Hematopoietic multipotent progenitor cell treated with erythropoietin and hydrocortisone succinate and interleukin-3 and kit ligand, for 17 days (in vitro differentiated cells): ENCODE measurements at regions not wholly inside any gene's neighbourhood (a gene's known extent, or its start where the extent isn't known, plus 50 kb on each side); places are given as distances from the start of the nearest gene placed in this dataset.

Source experiments
- DNase-seq: peaks from one replicate; pipeline ENCODE4 v3.0.0-alpha.2; 2015; ENCODE audit warnings: low spot score

DNA sequence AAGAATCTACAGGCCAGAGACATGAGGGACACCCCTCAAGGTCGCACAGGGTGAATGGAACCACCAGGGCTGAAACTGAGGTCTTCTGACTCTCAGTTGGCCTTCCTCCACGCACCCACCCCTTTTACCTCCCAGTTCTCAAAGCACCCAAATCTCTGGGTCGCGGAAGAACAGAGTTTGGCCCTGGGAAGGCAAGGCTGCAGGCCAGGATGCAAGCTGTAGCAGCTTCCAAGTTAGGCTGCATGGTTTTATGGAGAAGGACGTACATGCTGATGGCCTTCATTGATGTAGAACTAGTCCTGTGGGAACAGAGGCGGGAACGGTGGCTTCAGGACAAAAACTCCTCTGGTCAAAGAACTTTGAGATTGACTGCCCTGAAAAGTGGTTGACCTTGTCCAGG is 143.5 kb upstream of the B3GAT1 start:
- DNase-seq = no peak

DNA sequence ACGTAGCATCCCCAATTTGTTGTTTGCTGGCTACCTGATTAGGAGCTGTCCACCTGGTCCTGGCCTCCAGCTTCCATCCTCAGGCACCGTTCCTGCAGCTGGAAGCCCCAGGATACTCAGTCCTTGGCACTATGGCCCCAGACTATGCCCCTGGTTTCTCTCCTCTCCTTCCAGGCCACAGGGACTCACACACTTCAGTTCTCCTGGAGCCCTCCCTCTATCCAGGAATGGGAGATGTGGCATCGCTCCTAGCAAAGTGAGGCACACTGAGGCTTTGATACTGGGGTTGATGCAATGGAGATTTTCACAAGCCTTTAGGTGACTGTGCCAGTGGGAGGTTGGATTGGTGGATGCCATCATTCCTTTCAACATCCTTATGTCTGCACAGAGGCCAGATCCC is 142.8 kb upstream of the B3GAT1 start:
- no peak for DNase-seq

DNA sequence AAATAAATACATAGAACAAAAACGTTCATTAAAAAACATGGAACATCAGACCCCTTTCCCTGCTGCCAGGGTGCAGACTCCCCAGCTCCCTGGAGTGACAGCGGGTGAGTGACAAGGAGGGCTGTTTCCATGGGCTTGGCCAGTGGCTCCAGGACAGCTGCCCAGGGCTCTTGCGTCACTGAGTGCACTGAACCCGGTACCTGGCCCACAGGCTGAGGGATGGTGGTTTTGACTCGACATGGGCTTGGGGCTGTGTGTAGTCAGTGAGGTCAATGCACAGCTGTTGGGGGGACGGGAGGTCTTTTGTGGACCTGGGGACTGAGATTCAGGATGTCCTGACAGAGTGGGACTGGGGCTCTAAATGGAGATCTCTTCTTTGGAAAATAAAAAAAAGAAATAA is 142.1 kb upstream of the B3GAT1 start:
- DNase-seq = no peak

DNA sequence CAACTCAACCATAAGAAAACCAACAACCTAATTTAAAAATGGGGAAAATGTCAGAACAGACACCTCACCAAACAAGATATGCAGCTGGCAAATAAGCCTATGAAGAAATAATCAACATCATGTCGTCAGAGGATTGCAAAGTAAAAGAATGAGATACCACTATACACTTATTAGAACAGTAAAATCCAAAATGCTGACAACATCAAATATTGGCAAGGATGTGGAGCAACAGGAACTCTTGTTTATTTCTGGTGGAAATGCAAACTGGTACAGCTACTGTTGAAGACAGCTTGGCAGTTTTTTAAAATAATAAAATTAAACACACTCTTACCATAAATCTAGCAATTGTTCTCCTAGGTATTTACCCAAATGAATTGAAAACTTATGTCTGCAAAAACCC is 140.7 kb upstream of the B3GAT1 start:
- DNase-seq = no peak

DNA sequence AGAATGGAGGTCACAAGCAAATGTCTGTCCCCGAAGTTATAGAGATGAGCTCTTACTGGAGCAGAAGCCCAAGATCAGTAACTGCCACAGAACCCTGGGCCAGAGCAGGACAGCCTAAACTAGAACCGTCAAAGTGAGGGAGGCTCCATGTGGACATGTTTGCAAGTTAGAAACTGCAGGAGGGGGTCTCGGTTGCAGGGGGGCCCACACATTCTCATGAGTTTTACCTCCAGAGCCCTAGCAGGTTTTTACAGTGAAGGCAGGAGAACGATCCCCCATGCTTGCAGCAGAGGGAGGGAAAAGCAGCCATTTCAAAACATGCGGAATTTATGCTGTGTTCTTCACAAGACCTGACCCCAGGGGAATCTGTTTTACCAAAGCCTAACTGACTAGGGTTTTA is 133.5 kb upstream of the B3GAT1 start:
- no peak for DNase-seq

DNA sequence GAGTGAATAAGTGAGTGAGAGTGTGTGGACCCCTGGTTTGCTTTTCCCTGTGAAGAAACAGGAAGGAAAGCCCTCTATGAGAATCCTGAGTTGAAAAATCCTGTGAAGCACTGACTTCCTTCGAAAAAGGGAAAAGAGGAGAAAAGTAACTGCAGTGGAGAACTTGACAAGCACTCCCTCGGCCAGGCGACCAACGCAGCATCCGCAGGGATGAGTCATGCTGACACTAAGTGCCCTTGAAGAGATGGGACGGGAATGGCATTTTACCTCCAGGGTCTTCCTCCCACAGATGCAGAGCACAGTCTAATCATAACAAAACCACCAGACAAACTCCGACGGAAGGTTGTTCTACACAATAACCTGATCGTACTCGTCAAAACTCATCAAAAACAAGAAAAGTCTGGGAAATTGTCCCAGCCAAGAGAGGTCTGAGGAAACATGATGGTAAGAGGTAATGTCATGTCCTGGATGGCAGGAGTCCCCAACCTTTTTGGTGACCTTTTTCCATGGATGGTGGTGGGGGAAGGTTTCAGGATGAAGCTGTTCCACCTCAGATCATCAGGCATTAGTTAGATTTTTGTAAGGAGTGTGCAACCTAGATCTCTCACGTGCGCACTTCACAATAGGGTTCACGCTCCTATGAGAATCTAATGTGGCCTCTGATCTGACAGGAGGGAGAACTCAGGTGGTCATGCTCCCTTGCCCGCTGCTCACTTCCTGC is 132.2 kb upstream of the B3GAT1 start:
- no peak for DNase-seq

DNA sequence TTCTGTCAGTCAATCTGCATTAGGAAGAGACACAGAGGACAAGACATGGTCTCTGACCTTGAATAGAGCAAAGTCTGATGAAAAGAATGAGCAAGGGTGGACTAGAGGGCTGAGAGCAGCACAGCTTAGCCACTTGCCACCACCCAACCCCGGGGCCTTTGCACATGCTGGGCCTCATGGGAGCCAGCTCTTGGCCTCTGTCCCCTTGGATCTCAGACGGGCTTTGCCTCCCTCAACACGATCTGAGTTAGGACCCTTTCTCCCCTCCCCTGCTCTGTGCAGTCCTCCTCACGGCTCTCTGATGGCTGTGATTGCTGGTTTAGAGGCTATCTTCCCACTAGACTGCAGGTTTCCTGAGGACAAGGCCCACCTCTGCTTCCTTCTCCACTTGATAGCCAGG is 131.6 kb upstream of the B3GAT1 start:
- no peak for DNase-seq

DNA sequence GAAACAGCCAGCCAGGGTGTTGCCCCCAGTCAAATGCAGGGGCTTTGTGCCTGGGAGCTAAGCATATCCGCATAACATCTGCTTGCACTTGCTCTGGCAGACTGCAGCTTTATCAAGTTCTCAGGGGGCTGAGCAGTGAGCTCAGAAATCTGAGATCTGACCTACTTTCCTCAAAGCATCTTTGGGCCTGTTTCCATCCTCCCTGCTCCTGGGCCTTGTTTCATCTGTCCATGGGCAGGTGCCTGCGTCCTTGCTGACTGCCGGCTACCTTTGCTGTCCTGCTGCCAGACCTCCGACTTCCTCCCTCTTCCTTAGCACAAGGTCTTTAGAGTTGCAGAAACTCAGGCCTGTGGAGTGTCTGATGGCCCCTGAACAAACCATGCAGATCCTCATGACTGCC is 131.2 kb upstream of the B3GAT1 start:
- no peak for DNase-seq

DNA sequence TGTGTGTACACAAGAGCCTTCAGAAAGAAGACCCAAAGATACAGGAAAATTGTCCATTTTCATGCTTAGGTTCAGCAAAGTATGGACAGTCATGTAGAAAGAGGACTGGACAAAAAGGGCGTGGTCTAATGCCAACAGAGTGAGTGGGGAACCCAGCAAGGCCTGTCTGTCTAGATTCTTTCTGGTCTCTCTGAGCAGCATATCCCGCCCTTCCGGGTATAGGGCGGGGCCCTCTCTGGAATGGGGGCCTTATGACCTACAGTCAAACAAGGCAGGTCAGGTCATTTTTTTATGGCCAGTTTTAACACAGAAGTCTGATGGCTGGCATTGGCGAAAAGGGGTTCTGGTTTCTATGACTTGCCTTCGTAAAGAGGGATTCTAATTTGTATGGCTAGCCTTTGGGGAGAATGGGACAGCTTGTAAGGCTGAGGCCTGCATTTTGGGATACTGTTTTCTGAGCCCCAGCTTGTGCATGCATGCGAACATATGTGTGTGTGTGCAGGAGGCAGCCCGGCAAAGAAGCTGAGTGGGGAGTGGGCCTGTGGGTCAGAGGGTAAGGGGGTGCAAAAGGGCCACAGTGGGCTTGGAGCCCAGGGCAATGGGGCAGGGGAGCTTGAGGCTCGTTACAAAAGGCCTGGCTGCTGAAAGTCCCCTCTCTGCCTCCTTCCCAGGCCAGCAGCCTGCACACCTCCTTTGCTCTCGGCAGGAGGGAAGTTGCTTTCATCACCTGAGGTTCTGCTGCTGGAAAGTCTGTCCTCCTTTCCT is 130.5 kb upstream of the B3GAT1 start:
- no peak for DNase-seq

DNA sequence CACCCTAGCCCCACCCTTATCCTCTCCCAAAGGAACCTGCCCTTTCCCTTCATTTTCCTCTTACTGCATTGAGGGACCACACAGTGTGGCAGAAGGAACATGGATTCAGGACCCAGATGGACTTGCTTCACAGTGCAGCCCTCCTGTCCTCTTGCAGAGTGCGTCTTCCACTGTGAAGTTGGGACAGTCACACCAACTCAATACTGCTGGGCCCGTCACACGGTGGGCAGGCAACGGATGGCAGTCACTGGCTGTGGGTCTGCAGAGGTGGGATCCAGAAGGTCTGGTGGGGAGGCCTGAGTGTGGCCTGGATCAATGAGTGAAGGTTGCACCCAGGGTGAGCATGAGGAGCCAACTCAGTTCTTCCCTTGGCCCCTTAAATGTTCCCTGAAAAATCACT is 129.9 kb upstream of the B3GAT1 start:
- DNase-seq = no peak

DNA sequence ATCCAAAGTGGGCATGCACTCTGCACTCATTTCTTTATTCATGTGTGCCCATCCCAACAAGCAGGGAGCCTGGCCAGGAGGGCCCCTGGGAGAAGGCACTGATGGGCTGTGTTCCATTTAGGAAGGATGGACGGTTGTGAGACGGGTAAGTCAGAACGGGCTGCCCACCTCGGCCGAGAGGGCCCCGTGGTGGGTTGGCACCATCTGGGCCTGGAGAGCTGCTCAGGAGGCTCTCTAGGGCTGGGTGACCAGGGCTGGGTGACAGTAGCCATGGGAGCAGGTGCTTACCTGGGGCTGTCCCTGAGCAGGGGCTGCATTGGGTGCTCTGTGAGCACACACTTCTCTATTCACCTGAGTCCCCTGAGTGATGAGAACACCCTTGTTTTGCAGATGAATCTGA is 129.3 kb upstream of the B3GAT1 start:
- DNase-seq = no peak

DNA sequence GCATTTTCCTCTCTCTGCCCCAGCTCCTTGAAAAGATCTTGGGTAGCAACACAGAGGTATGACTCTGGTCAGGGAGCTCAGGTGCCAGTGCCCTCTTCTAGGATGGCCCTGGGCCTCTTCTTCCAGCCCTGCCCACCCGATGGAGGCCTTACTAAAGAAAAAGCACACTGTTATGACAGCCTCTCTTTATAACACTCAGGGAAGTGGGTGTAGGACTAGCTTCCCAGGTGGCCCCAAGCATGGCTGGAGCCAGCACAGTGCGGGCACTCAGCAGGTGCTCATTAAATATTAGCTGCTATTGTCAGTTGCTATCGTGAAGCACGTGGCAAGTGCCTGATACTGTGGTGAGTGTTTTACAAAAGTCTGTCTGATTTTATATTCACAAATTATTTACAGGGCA is 127.2 kb upstream of the B3GAT1 start:
- DNase-seq = no peak

DNA sequence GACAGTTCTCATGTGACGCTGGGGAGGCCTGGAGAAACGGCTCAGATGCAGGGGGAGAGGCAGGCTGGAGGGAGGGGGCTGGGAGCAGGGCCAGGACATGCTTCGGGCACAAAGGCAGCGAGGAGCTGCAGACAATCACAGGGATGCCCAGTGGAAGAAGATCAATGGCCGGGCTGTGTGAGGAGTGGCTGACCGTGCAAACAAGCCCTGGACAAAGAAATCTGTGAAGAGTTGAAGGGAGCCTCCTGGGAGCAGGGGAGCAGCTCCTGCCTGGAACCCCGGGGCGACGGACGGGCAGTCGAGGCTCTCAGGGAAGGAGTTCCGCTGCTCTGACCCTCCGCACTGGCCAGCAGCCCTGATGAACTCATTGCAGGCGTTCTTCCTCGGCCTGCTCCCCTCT is 126.7 kb upstream of the B3GAT1 start:
- DNase-seq = no peak

DNA sequence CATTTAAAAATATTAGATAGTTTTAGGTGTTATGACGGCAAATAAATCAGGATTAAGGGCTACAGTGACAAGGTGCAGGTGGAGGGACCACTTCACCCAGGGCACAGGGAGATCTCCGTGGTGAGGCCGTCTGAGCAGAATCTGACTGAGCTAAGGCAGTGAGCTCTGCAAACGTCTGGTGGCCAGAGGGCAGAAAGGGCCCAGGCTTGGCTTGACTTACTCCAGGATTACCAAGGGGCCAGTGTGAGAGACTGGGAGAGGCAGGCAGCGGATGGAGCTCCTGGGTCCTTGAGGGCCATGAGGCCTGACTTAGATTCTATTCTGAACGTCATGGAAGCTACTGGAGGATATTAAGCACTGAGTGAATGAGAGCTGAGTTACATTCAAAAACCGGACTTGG is 125.9 kb upstream of the B3GAT1 start:
- DNase-seq = no peak

DNA sequence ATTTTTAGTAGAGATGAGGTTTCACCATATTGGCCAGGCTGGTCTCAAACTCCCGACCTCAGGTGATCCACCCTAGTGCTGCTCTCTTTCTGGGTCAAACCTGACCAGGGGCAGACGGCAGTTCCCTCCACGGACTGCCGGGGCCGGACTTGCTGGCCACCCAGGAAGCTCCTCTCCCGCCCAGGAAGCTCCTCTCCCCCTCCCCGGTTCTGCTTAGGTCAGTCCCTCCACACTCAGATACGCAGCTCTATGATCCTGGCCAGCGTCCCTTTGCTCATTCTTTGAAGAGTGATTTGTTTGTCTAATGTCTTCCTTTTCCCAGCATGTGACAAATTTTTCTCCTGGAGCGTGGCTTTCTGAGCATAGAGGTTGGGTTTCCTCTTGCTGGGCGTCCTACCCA is 125.3 kb upstream of the B3GAT1 start:
- no peak for DNase-seq

DNA sequence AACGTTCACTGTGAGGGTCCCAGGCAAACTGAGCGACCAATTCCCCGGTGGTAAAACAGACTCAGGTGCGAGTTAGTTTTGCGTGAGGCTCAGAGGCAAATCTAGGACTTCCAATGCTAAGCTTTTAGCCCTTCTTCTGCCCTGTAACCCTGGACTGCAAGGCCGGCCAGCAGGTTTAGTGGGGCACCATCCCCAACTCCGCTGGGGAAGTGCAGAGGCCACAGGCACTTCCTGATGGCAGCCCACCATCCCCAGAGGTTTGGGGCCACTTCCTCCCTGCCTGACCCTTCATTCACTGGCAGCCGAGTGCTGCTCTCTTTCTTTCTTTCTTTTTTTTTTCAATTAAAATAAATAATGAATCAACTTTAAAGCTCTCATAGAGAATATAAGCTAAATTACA is 124.6 kb upstream of the B3GAT1 start:
- no peak for DNase-seq

DNA sequence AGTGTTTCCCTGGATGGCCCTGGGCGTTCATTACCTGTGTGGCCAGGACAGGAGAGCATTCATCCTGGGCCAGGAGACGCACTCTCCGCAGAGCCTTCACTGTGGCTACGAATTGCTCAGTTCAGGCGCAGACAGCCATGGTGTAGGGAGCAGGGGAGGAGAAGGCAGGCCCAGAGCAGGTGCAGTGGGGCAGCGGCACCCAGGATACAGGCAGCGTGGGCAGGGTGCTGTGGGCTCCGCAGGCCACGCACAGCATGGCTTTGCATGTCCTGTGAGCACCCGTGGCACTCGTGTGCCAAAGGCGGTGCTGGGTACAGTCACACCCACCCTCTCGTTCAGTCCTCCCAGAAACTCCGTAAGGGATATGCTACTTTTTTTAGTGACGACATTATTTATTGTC is 124.2 kb upstream of the B3GAT1 start:
- no peak for DNase-seq

DNA sequence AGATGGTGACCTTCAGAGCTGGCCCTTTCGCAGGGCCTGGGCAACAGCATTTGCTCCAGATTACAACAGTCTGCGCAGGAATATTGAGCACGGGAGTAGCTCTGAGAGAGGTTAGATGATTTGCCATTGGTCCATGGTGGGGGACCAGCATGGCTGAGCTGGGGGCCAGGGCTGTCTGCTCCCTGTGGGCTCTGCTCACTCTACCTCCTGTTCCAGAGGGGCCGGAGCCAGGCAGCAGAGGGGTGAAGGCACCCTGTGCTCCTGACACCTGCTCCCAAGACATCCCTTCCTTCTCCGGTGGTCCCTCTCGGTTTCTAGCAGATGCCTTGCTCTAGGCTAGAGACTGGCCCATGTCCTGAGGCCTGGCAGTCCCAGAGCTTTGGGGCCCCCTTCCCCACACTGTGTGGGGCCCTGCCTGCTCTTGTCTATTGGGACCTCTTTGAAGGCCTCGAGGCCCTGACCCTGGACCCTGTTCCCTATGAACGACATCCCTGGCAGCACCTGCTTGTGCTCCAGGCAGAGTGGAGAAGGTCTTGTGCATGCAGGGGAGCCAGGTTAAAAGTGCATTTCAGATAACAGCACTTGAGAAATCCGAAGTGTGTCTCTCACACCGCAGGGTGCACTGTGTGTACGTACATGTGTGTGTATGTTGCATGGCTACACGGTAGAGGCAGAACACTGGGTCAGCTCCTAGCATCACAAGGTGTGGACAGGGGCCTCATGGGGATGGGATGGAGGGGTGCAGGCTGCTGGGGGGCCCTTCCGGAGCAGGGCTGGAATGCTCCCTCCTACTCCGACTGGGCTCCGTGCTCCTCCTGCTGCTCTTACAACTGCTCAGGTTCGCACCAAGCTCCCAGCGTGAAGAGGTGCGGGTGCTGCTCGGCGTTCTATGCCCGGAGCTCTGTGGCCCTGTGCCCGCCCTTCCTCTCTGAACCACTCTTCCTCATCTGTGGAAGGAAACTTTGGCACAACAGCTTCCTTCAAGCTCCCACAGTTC is 123.3 kb upstream of the B3GAT1 start:
- no peak for DNase-seq

DNA sequence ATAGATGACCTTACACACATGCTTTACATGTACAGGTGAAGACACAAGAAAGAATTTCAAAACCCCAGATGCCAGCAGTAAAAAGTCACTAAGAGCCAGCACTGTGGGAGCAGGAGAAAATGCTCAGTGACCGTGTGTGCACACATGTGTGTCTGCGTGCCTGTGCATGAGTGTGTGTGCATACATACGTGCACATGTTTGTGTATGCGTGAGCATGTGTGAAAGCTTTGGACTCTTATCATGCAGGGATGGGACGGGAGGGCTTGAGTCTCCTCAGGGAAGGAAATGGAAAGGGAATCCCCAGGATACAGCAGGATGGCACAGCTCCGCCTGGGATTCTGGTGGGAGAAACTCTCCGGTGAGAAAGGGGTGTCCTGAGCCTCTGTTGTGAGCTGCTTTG is 121.5 kb upstream of the B3GAT1 start:
- no peak for DNase-seq

DNA sequence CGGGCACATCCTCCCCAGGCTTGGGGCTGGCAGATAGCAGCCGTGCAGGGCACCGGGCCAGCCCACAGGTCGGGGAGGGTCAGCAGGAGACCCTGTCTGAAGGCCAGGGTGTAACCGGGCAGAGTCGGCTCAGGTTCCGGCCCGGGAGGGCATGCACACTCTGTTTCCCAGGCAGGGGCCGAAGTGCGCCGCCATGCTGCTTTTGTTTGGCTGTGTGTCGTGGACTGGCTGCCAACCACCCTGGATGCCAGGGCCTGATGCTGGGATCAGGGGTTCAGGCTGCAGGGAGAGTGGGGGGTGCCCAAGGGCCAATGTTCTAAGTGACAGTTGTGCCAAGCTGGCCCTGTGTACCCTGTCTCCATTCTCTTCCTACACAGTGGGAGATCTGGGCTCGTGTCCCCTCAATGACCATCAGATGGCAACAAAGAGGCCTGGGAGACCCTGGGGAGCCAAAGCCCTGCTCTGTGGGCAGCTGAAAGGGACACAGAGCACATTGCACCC is 120.9 kb upstream of the B3GAT1 start:
- DNase-seq = no peak

DNA sequence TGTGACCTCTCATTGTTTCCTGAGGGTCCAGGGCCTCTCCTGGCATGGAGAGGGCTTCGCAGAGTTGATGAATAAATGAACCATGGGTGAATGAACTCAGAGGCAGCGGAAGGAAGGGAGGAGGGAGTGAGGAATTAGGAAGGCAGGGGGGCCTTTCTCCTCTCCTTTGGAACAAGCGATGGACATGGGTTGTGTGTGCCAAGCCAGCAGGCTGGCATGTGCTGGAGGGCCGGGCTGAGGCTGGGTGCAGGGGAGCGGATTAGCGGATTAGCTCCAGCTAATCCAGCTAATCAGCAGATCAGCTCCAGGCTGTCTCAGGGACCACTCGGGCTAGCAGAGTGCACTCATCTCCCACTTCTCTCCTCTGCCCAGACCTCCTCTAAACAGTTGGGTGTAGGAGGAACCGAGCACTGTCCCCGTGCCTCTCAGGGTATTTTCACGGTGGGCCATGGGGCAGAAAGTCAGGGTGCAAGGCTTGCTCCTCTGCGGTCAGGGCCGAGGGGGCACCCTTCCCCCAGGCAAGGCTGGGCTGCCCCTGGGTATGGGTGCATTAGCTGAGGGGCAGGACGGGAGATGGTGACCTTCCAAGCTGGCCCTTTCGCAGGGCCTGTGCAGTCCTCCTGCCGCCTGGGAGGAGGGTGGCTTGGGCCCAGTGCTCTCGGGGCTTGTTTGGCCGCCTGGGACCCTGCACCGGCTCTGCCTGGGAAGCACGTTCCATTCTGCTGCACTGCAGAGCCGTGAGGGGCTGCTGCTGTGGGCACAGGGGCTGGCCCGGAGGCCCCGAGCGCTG is 120.3 kb upstream of the B3GAT1 start:
- DNase-seq = no peak
